Calu3 (cell line): ENCODE measurements at regions not wholly inside any gene's neighbourhood (a gene's known extent, or its start where the extent isn't known, plus 50 kb on each side); places are given as distances from the start of the nearest gene placed in this dataset.

ENCODE experiments used
- BruUV-seq: library from RNA; stranded (reverse); fragments of 400-500 nt; replicated peaks from 2 replicates; lab custom pipeline; 2021; lab: Mats Ljungman, UMichigan
- CTCF ChIA-PET: fragments of 300-600 bp; sonication (Branson Sonifier 250); formaldehyde crosslinking; loops from one replicate; lab custom pipeline; 2022; ENCODE audit warnings: antibody characterized with exemption; lab: Charles Lee
- DNase-seq: peaks from one replicate; pipeline ENCODE4 v3.0.0; 2022
- H3K27ac Mint-ChIP-seq: one replicate; pipeline ENCODE4 v1.8.0; 2022; ENCODE audit warnings: mixed read lengths; ENCODE audit not compliant: unreplicated experiment
- H3K27me3 Mint-ChIP-seq: one replicate; pipeline ENCODE4 v1.8.0; 2022; ENCODE audit warnings: mixed read lengths; ENCODE audit not compliant: unreplicated experiment
- H3K36me3 Mint-ChIP-seq: one replicate; pipeline ENCODE4 v1.8.0; 2022; ENCODE audit warnings: mild to moderate bottlenecking, moderate library complexity, mixed read lengths; ENCODE audit not compliant: insufficient read depth, unreplicated experiment
- H3K4me1 Mint-ChIP-seq: one replicate; pipeline ENCODE4 v1.8.0; 2022; ENCODE audit warnings: mild to moderate bottlenecking, low read depth, mixed read lengths; ENCODE audit not compliant: unreplicated experiment
- H3K4me3 Mint-ChIP-seq: one replicate; pipeline ENCODE4 v1.8.0; 2022; ENCODE audit warnings: mild to moderate bottlenecking, low read depth, moderate library complexity, mixed read lengths; ENCODE audit not compliant: unreplicated experiment
- H3K9me3 Mint-ChIP-seq: one replicate; pipeline ENCODE4 v1.8.0; 2022; ENCODE audit warnings: low read depth, mixed read lengths; ENCODE audit not compliant: unreplicated experiment
- intact Hi-C: fragments of 100-400 bp; cut with micrococcal nuclease; formaldehyde crosslinking; loops from one replicate; pipeline ENCODE4 v1.10.0; 2022; ENCODE audit not compliant: unreplicated experiment
- TF ChIP-seq, protein P1 (sequence below): fragments of 200-600 bp; IDR thresholded peaks from one replicate; pipeline ENCODE4 v1.8.0; 2022; ENCODE audit warnings: antibody characterized with exemption; ENCODE audit not compliant: unreplicated experiment

DNA sequence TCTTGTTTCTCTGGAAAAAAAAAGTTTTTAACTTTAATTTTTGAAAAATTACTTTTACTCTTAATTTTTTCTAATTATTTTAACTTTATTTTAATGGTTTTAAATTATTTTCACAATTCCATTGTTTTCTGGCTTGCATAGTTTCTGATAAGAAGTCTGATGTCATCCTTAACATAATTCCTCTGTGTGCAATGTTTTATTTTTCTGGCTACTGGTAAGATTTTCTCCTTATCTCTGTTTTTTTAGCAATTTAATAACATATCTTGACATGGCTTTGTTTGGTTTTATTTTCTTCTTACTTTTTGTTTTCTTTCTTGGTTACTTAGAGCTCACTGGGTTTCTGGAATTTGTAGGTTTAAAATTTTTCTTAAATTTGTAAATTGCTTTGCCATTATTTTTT is 114.8 kb downstream of the TBXT start:
- H3K9me3 Mint-ChIP-seq, result peaks cover 19% of the 10 kb centered on the region
- peaks cover 5% of the 10 kb centered on the region for H3K4me1 Mint-ChIP-seq
- CTCF ChIA-PET, result no interaction called here
- no peaks in the 10 kb centered on the region for H3K27me3 Mint-ChIP-seq
- no peak overlapping the region for H3K4me3 Mint-ChIP-seq
- DNase-seq, result no peak
- intact Hi-C loops, result no loop called here
- no peaks in the 10 kb centered on the region for H3K36me3 Mint-ChIP-seq
- H3K27ac Mint-ChIP-seq, result no peak overlapping the region
- TF ChIP-seq, protein P1, sequence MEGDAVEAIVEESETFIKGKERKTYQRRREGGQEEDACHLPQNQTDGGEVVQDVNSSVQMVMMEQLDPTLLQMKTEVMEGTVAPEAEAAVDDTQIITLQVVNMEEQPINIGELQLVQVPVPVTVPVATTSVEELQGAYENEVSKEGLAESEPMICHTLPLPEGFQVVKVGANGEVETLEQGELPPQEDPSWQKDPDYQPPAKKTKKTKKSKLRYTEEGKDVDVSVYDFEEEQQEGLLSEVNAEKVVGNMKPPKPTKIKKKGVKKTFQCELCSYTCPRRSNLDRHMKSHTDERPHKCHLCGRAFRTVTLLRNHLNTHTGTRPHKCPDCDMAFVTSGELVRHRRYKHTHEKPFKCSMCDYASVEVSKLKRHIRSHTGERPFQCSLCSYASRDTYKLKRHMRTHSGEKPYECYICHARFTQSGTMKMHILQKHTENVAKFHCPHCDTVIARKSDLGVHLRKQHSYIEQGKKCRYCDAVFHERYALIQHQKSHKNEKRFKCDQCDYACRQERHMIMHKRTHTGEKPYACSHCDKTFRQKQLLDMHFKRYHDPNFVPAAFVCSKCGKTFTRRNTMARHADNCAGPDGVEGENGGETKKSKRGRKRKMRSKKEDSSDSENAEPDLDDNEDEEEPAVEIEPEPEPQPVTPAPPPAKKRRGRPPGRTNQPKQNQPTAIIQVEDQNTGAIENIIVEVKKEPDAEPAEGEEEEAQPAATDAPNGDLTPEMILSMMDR, result no peak
- no TSS peak for BruUV-seq

DNA sequence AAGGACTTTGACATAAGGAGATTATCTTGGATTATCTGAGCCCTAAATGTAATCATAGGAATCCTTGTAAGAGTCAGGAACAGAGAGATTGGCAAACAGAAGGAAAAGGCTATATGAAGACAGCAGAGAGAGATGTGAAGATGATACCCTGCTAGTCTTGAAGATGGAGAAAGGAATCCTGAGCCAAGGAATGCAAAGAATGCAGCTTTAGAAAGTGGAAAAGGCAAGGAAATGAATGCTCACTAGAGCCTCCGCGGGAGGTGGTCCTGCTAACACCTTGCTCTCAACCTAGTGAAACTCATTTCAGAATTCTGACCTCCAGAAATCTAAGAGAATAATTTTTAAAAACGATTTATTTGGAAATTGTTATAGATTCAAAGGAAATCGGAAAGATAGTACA is 117.1 kb downstream of the TBXT start:
- CTCF ChIA-PET, result no interaction called here
- DNase-seq, result no peak
- Mint-ChIP-seq H3K36me3 (no peaks in the 10 kb centered on the region), H3K9me3 (peaks cover 15% of the 10 kb centered on the region), H3K27me3 (no peaks in the 10 kb centered on the region), H3K27ac (no peak overlapping the region), H3K4me1 (peaks cover 8% of the 10 kb centered on the region), H3K4me3 (no peak overlapping the region)
- BruUV-seq, result no TSS peak
- intact Hi-C loops, result no loop called here
- TF ChIP-seq, protein P1, result no peak

DNA sequence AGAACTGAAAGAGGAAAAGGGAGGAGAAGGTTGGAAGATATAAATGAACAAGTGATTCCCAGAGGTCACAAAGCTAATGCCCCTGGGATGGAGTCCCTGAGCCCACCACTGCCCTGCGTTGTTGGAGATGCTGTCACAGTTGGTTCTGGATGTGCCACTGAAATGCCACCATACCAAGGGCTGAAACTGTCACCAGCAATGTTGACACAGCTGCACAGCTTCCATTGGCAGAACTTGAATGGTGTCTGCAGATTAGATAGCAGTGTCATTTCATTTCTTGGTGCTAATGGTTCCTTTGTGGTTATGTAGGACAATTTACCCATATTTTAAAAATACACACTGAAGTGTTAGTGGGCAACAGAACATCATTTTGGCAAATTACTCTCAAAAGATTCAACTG is 120.7 kb downstream of the TBXT start:
- H3K4me3 Mint-ChIP-seq, result no peak overlapping the region
- DNase-seq, result no peak
- peaks cover 8% of the 10 kb centered on the region for H3K4me1 Mint-ChIP-seq
- H3K27ac Mint-ChIP-seq, result no peak overlapping the region
- H3K27me3 Mint-ChIP-seq, result peaks cover 3% of the 10 kb centered on the region
- intact Hi-C loops, result no loop called here
- TF ChIP-seq, protein P1, result no peak
- H3K36me3 Mint-ChIP-seq, result no peaks in the 10 kb centered on the region
- H3K9me3 Mint-ChIP-seq, result peaks cover 5% of the 10 kb centered on the region
- BruUV-seq, result no TSS peak
- CTCF ChIA-PET, result interaction anchor here (1.1 kb wide), 1 partner anchor 11 kb away, joined by 5 read pairs; no protein-coding TSS in a partner anchor

DNA sequence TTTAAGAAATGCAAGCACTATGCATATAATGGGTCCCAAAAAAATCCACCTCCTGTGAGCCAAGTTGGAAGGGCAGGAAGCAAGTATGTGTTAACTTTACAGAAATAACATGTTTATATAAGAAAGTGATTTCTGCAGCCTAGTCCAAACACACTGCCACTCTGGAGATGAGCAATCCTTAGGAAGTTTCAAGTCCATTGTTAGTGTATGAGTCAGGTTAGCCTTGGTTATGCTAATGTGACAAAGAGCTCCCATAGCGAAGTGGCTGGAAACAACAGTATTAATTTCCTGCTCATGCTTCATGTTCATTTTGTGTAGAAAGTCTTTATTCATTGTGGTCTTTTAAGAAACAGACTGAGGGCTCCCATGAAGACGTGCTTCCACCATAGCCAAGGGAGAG is 121.4 kb downstream of the TBXT start:
- no peaks in the 10 kb centered on the region for H3K36me3 Mint-ChIP-seq
- H3K27me3 Mint-ChIP-seq, result peaks cover 10% of the 10 kb centered on the region
- BruUV-seq, result no TSS peak
- TF ChIP-seq, protein P1, result no peak
- H3K4me3 Mint-ChIP-seq, result no peak overlapping the region
- CTCF ChIA-PET, result interaction anchor here (1.0 to 1.1 kb wide), 2 partner anchors 11 to 51 kb away, joined by 3 to 5 read pairs; no protein-coding TSS in a partner anchor
- H3K27ac Mint-ChIP-seq, result no peak overlapping the region
- DNase-seq, result no peak
- peaks cover 8% of the 10 kb centered on the region for H3K4me1 Mint-ChIP-seq
- H3K9me3 Mint-ChIP-seq, result peaks cover 5% of the 10 kb centered on the region
- intact Hi-C loops, result no loop called here
